ENCODE measurements at regions not wholly inside any gene's neighbourhood (a gene's known extent, or its start where the extent isn't known, plus 50 kb on each side); places are given as distances from the start of the nearest gene placed in this dataset.
"Not testable (repeated sequence)": the region's sequence is repeated elsewhere in the genome, so short reads cannot be mapped to it uniquely, and the experiment has no call there.

DNA sequence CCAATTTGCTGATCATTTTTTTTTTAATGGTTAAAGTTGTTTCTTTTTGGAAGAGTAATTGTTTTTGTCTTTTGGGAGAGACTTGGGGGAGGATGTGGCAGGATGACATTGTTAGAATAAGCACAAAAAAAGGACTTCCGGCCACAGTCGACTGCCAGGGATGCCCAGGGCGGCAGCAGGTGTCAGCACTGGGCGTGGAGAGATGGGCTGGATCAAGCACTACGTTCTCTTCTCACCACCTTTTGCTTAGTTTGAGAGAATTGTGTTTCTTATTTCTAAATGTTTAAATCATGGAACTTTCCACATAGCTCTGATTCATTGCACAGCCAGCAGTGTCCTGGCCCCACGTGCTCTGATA, 104.6 kb upstream of the FRMD1 start:
- intact Hi-C loops (cut with DNase I): no loop called here
- DNase-seq (ENCODE audit: missing footprints) (no peak), ATAC-seq (no peak)

DNA sequence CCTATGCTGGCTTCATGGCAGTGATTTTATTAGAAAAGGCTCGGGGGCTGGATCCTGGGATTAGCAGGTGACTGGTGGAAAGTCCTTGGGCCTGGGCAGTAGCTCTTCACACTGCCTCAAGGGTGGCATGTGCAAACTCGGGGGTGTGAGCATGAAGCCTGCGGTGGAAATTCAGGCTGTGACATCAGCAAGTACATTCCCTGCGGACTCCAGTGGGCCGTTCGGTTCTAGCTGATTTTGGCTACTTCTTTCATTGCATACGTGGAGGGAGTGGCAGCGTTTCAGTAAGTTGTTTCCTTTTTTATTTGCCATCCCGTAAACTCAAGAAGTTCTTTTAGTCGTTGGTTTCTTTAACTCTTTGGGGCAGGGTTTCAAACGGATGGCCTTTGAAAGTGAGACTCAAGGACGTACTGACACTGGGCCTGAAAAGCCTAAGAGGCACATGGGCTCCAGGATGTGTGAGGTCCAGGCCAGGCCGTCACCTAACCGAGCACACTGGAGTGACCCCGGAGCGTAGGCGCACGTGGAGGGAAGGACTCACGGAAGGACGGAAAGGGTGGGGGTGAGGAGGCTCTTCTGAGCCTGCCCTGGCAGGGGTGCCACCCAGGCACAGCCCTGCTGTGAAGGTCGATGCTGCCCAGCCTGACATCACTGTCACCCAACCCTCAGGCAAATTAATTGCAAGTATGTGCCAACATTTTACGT, 104.0 kb upstream of the FRMD1 start:
- ATAC-seq: no peak
- no peak for DNase-seq (ENCODE audit: missing footprints)
- intact Hi-C loops (cut with DNase I): no loop called here

DNA sequence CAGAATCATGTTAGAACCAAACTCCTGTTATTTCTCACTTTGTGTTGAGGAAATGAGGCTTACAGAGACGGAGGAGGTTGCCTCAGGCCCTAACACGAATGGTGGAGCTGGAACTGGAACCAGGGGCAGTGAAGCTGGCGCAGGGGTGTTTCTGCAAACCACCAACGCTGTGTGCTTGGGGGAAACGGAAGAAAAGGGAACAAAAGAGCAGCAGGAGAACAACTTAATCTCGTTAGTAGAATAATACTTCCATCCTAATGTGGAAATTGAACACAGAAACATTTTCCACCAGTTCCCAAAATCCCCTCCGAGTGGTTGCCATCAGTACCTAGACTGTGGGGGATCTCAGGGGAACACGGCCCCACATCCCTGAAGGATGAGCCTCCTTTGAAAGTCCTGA, 103.4 kb upstream of the FRMD1 start:
- ATAC-seq (no peak), DNase-seq (ENCODE audit: missing footprints) (no peak)
- intact Hi-C loops (cut with DNase I): no loop called here

DNA sequence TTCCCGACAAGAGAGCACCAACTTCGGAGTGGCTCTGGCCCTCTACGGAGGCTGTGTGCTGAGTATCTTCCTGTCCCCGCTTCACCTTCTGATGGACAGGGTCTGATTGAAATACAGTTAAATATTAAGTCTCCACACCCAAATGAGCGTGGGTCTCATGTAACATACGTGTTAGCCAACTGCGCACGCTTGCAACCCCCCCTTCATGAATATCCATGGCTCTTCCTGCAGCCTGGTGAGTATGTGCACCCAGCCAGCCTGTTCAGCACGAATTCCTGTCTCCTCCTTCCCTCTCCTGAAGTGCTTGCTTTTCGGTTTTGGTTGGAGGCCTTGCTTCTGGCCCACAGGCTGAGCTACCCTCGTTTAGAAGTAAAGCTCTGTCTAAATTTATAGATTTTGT, 102.9 kb upstream of the FRMD1 start:
- intact Hi-C loops (cut with DNase I): no loop called here
- DNase-seq (ENCODE audit: missing footprints) (no peak), ATAC-seq (no peak)

DNA sequence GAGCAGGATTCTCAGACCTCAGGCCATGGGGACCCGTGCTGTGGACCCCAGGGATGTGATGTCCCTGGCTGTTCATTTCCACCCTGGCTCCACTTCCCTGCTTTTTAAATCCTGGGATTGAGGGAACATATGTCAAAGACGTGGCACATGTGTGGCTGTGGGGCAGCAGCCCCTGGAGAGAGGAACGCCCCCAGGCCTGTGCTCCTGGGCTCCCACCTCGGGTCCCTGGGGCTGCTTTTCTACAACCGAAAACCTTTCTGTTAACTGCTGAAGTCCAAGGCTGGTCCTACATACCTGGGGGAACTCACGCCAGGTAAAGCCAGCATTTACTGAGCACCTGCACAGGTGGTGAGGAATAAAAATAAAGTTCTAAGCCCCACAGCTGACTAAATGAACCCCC, 102.3 kb upstream of the FRMD1 start:
- no peak for DNase-seq (ENCODE audit: missing footprints)
- intact Hi-C loops (cut with DNase I): no loop called here
- ATAC-seq: no peak

DNA sequence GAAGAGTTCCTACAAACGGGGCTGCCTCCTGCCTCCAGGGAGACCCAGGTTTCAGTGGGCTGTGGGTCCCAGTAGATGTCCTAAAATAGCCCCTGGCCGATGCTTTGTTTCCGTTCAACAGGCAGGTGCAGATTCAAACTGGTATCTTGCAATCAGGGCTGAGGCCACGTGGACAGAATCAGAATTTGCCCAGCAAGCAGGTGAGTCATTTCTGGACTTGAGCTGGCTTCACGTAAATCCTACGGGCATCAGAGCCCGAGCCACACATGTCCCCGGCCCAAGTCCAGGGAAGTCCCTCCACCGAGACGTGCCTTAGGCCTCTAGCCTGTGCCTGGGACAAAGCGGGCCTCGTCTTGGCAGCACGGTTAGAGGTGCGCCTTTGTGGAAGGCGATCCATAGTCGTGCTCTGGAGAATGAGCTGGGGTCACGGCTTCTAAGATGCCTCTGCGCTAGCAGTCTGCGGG, 101.6 kb upstream of the FRMD1 start:
- intact Hi-C loops (cut with DNase I): no loop called here
- DNase-seq (ENCODE audit: missing footprints) (no peak), ATAC-seq (no peak)

DNA sequence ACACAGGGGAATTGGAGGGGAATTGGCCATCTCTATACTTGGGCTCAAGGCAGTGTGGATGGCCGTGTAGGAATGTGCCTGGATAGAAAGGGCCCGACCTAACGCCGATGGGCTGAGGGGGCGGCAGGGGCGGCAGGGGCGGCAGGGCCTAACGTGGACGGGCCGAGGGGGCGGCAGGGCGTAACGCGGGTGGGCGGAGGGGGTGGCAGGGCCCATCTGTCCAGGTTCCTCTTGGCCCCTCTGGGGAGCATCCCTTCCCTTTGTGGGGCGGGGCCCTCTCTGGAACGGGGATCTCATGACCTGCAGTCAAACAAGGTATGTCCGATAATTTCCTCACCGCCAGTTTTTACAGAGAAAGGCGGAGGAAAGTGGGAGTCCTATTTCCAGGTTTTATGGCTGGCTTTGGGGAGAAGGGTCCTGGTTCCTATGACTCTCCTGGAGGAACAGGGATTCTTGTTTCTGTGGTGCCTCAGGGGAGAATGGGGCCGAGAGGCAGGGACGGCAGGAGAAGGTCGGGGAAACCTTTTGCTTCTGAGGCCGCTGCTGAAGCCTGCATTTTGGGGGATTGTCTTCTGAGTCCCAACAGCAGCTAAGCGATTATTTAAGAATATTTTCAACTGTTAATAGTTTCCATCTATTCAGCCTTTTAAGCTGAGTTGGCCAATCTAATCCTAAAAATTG, 100.8 kb upstream of the FRMD1 start:
- intact Hi-C loops (cut with DNase I): loop anchor here (10.0 kb wide), 1 partner anchor 145 kb away; no protein-coding TSS in a partner anchor
- DNase-seq (ENCODE audit: missing footprints): no peak

DNA sequence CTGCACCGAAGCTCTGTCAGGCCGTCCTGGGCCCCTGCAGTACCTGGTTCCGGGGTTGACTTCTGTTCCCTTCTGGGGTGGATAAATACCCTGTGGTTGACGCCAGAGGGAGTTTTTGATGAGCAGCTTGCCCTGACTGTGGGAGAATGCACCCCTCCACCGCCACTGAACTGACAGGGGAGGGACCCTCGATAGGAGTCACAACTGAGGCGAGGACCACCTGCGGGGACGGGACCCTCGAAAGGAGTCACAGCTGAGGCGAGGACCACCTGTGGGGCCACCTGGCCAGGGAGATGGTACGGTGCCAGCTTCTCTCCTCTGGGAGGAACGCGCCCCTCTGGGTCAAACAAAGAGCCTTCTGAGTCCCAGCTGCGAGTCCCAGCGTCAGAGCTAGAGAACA, 100.1 kb upstream of the FRMD1 start:
- ATAC-seq: no peak
- no peak for DNase-seq (ENCODE audit: missing footprints)
- intact Hi-C loops (cut with DNase I): loop anchor here (10.0 kb wide), 1 partner anchor 146 kb away; no protein-coding TSS in a partner anchor

More for the DNA sequence above, 100.8 kb upstream of the FRMD1 start:
- ATAC-seq: no peak

DNA sequence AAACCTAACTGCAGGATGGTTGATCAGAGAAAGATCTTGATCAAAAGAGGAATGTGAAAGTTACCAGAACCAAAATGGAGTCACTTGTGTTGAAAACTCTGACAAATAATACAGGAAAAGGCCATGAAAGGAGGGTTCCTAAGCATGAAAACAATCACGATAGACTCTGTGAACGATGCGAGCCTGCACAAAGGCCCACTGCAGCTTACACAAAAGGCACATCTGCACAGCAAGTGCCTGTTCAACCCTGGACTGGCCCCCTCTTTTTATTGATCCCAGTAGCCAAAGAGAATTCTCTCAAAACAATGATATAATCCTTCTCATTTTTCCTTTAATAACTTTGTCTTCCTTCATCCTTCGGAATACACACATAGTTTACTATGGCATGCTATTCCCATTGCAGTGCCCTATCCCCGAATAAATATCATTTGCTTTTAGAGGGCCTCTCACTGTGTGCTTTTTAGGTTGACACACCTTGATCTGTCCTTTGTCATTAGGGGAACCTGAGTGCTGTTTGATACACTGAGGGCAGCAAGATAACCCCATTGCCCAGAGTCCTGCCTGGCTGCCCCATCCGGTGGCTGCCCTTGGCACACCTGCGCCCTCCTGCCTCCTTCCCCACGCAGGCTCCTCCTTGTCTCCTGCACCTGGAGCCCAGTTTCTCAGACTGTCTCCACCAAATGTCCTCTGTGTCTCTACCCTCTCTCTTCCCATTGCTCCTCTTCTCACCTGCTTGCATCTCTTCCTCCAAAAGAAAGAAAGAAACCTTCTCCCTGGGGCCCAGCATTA, 98.3 kb upstream of the FRMD1 start:
- ATAC-seq (no peak), DNase-seq (ENCODE audit: missing footprints) (no peak)
- intact Hi-C loops (cut with DNase I): loop anchor here (10.0 kb wide), 1 partner anchor 148 kb away; no protein-coding TSS in a partner anchor

DNA sequence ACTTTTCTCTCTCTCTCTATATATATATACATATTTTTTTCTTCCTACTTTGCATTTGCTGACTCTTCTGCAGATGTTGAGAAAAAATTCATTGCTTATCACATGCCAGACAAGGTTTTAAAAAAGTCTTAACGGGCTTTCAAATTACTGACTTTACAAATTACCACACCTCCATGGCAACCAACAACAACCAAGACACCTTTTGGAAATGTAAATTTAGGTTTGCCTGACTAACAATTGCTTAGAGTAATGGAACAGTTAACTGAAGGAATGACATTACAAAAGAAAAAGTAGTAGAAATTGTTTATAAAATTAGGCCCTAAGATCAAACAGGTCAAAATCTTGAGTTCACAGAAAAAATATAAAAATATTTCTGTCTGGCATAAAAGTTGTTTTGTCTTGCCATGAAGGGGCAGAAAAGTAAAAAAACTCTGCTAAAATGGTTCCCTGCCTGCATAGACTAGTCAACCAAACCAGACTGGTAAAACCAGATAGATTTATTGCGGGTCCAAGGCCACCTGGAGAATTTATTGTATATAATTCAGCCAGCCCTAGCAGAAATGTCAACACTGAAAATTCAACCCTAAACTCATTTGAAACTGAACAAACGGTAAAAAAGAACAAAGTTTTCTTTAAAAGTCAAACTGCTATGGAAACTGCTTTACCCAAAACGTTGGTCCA, 92.8 kb upstream of the FRMD1 start:
- DNase-seq (ENCODE audit: missing footprints) (no peak), ATAC-seq (no peak)
- intact Hi-C loops (cut with DNase I): loop anchor here (10.0 kb wide), 1 partner anchor 153 kb away; no protein-coding TSS in a partner anchor

DNA sequence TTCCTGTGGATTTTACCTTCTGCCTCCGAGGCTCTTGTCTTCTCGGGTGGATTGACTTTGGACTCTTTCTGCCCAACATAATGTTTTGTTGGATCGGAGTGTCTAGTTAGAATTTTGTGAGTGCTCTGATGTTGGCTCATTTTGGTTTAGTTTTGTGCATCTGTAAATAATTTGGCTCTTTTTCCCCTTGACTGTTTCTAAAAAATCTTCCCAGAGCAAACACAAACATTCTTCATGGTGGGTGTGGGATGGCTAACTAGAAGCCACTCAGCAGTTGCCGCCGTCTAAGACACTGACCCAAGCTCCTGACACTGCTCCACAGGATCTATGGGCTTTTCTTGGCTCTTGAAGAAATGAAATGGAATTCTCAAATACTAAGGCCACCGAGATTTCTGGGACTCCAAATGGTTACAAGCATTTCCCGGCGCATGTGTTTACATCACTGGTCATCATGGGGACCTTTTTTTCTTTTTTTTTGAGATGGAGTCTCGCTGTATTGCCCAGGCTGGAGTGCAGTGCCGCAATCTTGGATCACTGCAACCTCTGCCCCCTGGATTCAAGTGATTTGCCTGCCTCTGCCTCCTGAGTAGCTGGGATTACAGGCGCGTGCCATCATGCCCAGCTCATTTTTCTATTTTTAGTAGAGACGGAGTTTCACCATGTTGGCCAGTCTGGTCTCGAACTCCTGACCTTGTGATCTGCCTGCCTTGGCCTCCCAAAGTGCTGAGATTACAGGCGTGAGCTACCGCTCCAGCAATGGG, 92.0 kb upstream of the FRMD1 start:
- no peak for ATAC-seq
- no peak for DNase-seq (ENCODE audit: missing footprints)
- intact Hi-C loops (cut with DNase I): loop anchor here (10.0 kb wide), 1 partner anchor 154 kb away; no protein-coding TSS in a partner anchor

DNA sequence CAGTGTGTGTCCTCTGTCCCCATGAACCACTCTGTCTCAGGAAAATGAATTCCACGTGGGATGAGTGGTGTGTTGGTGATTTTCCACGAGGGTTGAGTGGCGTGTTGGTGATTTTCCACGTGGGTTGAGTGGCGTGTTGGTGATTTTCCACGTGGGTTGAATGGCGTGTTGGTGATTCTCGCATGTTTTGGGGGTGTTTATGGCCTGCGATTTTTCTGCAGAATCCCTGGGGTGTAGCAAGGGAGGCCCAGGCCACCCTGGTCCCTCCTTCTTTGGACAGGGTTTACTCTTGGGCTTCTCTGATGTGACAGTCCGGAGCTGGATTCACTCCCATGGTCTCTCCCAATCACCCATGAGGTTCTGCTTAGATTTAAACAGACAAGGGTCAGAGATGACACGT, 90.6 kb upstream of the FRMD1 start:
- no peak for ATAC-seq
- intact Hi-C loops (cut with DNase I): loop anchor here (10.0 kb wide), 1 partner anchor 155 kb away; no protein-coding TSS in a partner anchor
- no peak for DNase-seq (ENCODE audit: missing footprints)

DNA sequence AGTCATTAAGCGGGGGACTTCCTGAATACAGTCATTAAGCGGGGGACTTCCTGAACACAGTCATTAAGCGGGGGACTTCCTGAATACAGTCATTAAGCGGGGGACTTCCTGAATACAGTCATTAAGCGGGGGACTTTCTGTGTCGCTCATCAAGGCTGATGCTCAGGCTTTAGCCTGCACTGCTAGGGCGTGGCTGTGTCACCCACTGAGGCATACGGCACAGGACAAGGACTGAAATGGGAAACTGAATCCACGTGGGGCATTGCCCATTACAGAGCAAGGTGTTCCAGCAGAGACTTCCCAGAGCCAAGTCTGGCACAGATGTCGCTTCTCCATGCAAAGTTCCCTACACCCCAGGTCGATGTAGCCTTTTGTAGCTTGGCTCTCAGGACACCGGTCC, 89.9 kb upstream of the FRMD1 start:
- ATAC-seq; DNase-seq (ENCODE audit: missing footprints); intact Hi-C loops (cut with DNase I): not testable (repeated sequence)

DNA sequence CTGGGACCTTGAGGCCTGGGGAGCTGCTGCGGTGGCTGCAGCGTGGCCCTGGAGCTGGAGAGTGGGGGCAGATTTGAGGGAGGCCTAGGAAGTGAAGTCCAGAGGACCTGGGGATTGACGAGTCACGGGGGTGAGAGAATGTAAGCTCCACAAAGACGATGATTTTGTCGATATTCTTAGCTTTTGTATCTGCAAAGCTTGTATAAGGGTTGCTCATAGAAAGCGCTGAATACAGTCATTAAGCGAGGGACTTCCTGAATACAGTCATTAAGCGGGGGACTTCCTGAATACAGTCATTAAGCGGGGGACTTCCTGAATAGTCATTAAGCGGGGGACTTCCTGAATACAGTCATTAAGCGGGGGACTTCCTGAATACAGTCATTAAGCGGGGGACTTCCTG, 89.3 kb upstream of the FRMD1 start:
- DNase-seq (ENCODE audit: missing footprints); ATAC-seq; intact Hi-C loops (cut with DNase I): not testable (repeated sequence)

DNA sequence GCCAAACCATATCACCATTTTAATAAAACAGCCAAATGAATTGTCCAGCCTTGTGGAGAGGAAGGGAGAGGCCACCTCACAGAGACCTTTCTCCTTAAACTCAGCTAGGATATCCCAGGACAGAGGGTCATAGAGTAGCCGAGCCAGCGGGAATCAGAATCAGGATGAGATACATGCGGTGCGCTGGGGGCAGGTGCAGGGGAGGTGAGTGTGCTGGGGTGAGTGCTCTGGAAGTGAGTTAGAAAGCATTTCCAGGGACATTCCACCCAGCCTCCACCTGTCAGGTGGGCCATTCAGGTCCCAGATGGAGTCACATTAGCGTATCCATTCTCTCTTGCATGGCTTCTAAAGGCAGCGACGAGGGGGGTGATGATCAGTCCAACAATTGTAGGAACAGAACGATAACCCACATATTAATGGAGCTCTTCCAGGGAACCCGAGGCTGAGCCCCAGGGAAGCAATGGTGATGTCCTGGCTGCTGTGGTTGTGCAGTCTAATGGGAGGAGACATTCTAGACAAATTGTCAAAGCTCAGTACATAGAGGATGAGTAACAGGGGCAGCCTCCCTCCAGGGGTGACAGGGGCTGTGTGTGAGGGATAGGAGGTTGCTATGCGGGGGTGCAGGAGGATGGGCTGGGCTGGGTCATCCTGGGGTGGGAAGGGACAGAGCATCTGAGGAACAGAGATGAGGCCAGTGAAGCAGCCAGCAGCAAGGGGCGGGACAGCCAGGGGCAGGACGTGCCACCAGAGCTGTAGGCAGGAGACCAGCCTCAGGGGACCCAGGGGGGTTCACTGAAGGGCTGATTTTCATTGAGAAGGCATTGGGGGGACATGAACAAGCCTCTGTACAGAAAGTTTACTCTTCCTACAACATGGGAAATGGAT, 88.7 kb upstream of the FRMD1 start:
- intact Hi-C loops (cut with DNase I): no loop called here
- ATAC-seq (no peak), DNase-seq (ENCODE audit: missing footprints) (no peak)

DNA sequence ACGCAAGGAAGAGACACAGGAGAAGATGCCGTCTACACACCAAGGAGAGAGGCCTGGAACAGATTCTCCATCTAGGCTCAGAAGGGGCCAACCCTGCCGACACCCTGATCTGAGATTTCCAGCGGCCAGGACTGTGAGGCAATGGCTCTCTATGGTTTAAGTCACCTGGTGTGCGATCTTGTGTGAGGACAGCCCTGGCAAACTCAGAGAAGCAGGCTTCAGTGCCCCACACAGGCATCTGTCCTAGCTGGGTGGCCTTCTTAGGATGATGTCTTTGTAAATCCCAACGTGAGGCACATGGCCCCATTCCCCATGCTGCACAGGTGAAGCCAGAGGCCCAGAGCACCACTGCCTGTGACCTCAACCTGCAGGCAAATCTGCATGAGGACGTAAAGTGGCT, 87.6 kb upstream of the FRMD1 start:
- no peak for DNase-seq (ENCODE audit: missing footprints)

DNA sequence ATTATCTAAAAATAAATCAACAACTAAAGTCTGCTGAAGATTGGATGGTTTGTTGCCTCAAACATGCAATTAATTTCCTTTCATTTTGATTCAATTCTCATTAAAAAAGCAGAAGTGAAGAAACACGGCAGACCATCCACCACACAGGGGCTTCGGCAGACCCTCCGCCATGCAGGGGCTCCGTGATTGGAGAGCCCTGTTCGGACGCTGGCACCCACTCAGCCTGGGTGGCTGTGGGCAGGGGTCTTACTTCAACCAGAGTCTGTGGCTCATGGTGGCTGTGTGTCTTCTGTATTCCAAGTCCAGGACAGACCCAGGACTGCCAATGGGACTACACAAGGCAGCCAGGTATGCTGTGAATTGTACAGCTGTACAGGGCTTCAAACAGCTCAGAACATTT, 86.9 kb upstream of the FRMD1 start:
- no peak for DNase-seq (ENCODE audit: missing footprints)
- intact Hi-C loops (cut with DNase I): no loop called here
- ATAC-seq: no peak

More for the DNA sequence above, 87.6 kb upstream of the FRMD1 start:
- no peak for ATAC-seq
- intact Hi-C loops (cut with DNase I): no loop called here

Measured in Right ventricle myocardium inferior (tissue), 1 donor.